Erythroblast (primary cell): ENCODE measurements at regions not wholly inside any gene's neighbourhood (a gene's known extent, or its start where the extent isn't known, plus 50 kb on each side); places are given as distances from the start of the nearest gene placed in this dataset.

ENCODE experiments used
- GATA1 ChIP-seq: IDR thresholded peaks from 2 replicates; pipeline ENCODE4 v1.6.1; 2011; ENCODE audit warnings: low read depth, mild to moderate bottlenecking, control low read depth, low read length, moderate library complexity
- POLR2A ChIP-seq: IDR thresholded peaks from 2 replicates; pipeline ENCODE4 v1.6.1; 2011; ENCODE audit warnings: mild to moderate bottlenecking, low read length

- TF ChIP-seq POLR2A (no peak), GATA1 (no peak)
Measured at GRCh38 chr1:98176936-98177335, 256.1 kb upstream of the DPYD start.
